ENCODE measurements at regions not wholly inside any gene's neighbourhood (a gene's known extent, or its start where the extent isn't known, plus 50 kb on each side); places are given as distances from the start of the nearest gene placed in this dataset.

DNA sequence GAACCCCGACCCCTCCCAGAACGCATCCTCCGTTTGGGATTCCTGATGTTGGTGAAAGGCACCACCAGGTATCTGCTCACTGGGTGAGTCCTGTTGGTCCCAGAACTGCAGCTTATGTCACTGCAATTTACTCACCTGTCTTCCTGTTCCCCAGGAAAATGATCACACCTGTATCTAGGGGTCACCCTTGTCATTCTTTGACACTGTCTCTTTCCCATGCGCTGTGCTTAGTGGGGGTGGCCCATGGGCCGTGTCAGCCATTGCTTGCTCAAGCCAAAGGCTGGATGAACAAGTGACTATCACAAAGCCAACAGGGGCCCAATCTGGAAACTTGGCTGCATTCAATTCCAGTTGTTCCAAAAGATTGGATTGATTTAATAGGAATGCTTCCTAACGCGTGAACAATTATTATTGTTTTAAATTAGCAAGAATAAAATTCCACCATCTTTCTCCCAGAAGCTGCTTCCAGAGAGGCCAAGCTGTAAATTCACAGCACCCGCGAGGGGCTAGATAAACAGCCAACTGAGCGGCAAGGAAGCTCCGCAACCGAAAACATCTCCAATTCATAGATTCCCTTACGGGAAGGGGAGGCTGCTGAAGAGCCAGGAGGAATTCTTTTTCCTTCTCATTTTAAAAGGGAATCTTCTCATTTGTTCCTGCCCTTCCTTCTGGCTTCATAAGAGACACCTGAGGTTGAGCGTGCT lies 134.8 kb upstream of the ZMIZ1 start:
- no peak for ATAC-seq
- Histone ChIP-seq H3K27me3 (ENCODE audit: insufficient read depth, low read length) (no peaks in the 10 kb centered on the region), H3K9me3 (ENCODE audit: control insufficient read depth in 1 of 2, insufficient read depth in 1 of 2, low read depth in 1 of 2, low read length in 2 of 2) (no peaks in the 10 kb centered on the region), H3K79me2 (ENCODE audit: insufficient read depth, low read length) (no peaks in the 10 kb centered on the region), H3K9ac (ENCODE audit: low read length) (no peak overlapping the region), H2AFZ (ENCODE audit: low read depth, low read length, poor library complexity, severe bottlenecking) (no peak overlapping the region), H3K4me2 (ENCODE audit: low read length) (no peak overlapping the region), H3K9me2 (ENCODE audit: insufficient read depth) (no peaks in the 10 kb centered on the region), H3K4me1 (ENCODE audit: control insufficient read depth in 1 of 2, insufficient read depth in 2 of 2, low read length in 2 of 2) (peaks cover 9 to 51% of the 10 kb centered on the region in 2 experiments), H3K36me3 (ENCODE audit: control insufficient read depth in 1 of 2, insufficient read depth in 2 of 2, low read length in 2 of 2) (no peaks in the 10 kb centered on the region), H4K20me1 (ENCODE audit: insufficient read depth) (no peaks in the 10 kb centered on the region), H3K4me3 (replicated peaks in 1 of 2; ENCODE audit: low read depth in 1 of 2, low read length in 2 of 2) (no peak overlapping the region), H3K27ac (ENCODE audit: low read depth, low read length) (no peak overlapping the region)
- ChIA-PET POLR2A (no interaction called here), CTCF (no interaction called here), RAD21 (ENCODE audit: low non-redundant PET in 1 of 2, low total read pairs in 2 of 2, uncharacterized antibody in 2 of 2, unreplicated experiment in 2 of 2) (no interaction called here)
- TF ChIP-seq RAD21 (IDR thresholded peaks at IDR 0.05; ENCODE audit: low read depth) (peak; percentile 38; the same call in 1 of the 2 replicates), SIN3A (IDR thresholded peaks at IDR 0.05; ENCODE audit: low read depth) (no peak)
- DNase-seq (ENCODE audit: low read depth, low spot score) = no peak
- no TSS peak for BruUV-seq (replicated peaks)
- intact Hi-C loops (cut with micrococcal nuclease) = no loop called here

DNA sequence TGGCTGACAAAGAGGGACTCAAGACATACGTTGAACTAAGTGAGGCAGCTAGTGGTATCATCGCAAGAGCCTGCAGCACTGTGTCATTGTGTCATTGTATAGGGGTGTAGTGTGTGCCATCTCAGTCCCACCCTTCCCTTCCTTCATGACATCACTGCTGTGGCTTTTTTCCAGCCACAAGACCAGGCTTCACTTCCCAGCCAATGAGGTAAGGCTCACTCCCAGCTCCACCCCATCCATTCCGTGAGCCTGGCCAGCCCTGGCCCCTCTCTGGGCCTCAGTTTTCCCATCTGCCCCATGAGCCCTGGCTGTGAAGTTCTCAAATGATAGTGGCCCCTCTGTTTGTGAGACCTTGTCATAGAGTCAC lies 134.3 kb upstream of the ZMIZ1 start:
- no peak overlapping the region for H3K4me2 ChIP-seq (ENCODE audit: low read length)
- H3K4me3 ChIP-seq (replicated peaks in 1 of 2; ENCODE audit: low read depth in 1 of 2, low read length in 2 of 2) = no peak overlapping the region
- no peaks in the 10 kb centered on the region for H3K36me3 ChIP-seq (ENCODE audit: control insufficient read depth in 1 of 2, insufficient read depth in 2 of 2, low read length in 2 of 2)
- peaks cover 9 to 51% of the 10 kb centered on the region in 2 experiments for H3K4me1 ChIP-seq (ENCODE audit: control insufficient read depth in 1 of 2, insufficient read depth in 2 of 2, low read length in 2 of 2)
- TF ChIP-seq POLR2AphosphoS5 (IDR thresholded peaks at IDR 0.05; ENCODE audit: low read depth, low read length) = no peak
- no peak for TF ChIP-seq CBX3 (IDR thresholded peaks at IDR 0.05; ENCODE audit: low read depth)
- TF ChIP-seq CEBPB (IDR thresholded peaks at IDR 0.05; ENCODE audit: low read depth) = no peak
- TF ChIP-seq ZNF274 (IDR thresholded peaks at IDR 0.05; ENCODE audit: low read depth, low read length) = no peak
- TF ChIP-seq, protein P1, sequence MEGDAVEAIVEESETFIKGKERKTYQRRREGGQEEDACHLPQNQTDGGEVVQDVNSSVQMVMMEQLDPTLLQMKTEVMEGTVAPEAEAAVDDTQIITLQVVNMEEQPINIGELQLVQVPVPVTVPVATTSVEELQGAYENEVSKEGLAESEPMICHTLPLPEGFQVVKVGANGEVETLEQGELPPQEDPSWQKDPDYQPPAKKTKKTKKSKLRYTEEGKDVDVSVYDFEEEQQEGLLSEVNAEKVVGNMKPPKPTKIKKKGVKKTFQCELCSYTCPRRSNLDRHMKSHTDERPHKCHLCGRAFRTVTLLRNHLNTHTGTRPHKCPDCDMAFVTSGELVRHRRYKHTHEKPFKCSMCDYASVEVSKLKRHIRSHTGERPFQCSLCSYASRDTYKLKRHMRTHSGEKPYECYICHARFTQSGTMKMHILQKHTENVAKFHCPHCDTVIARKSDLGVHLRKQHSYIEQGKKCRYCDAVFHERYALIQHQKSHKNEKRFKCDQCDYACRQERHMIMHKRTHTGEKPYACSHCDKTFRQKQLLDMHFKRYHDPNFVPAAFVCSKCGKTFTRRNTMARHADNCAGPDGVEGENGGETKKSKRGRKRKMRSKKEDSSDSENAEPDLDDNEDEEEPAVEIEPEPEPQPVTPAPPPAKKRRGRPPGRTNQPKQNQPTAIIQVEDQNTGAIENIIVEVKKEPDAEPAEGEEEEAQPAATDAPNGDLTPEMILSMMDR (IDR thresholded peaks at IDR 0.05 in 2 of 3, conservative IDR thresholded peaks at IDR 0.05 in 1 of 3; ENCODE audit: borderline replicate concordance in 1 of 3, insufficient read depth in 1 of 3, low read depth in 2 of 3, low read length in 2 of 3) = no peak
- TF ChIP-seq EZH2 (IDR thresholded peaks at IDR 0.05) = no peak
- TF ChIP-seq, protein P2, sequence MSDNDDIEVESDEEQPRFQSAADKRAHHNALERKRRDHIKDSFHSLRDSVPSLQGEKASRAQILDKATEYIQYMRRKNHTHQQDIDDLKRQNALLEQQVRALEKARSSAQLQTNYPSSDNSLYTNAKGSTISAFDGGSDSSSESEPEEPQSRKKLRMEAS (IDR thresholded peaks at IDR 0.05) = no peak
- TF ChIP-seq SIN3A (IDR thresholded peaks at IDR 0.05; ENCODE audit: low read depth) = no peak
- TF ChIP-seq EZH2phosphoT487 (IDR thresholded peaks at IDR 0.05; ENCODE audit: borderline replicate concordance) = no peak
- no peak for TF ChIP-seq TCF7L2 (IDR thresholded peaks at IDR 0.05; ENCODE audit: borderline replicate concordance, extremely low read depth, insufficient read depth, insufficient read length)
- TF ChIP-seq FOSL1 (IDR thresholded peaks at IDR 0.05; ENCODE audit: low read depth) = no peak
- no peak for TF ChIP-seq SRF (IDR thresholded peaks at IDR 0.05; ENCODE audit: low read depth)
- TF ChIP-seq POLR2A (IDR thresholded peaks at IDR 0.05; ENCODE audit: borderline replicate concordance, extremely low read depth, insufficient read depth, insufficient read length) = no peak
- TF ChIP-seq JUND (IDR thresholded peaks at IDR 0.05) = no peak
- TF ChIP-seq RAD21 (IDR thresholded peaks at IDR 0.05; ENCODE audit: low read depth) = no peak
- TF ChIP-seq, protein P3, sequence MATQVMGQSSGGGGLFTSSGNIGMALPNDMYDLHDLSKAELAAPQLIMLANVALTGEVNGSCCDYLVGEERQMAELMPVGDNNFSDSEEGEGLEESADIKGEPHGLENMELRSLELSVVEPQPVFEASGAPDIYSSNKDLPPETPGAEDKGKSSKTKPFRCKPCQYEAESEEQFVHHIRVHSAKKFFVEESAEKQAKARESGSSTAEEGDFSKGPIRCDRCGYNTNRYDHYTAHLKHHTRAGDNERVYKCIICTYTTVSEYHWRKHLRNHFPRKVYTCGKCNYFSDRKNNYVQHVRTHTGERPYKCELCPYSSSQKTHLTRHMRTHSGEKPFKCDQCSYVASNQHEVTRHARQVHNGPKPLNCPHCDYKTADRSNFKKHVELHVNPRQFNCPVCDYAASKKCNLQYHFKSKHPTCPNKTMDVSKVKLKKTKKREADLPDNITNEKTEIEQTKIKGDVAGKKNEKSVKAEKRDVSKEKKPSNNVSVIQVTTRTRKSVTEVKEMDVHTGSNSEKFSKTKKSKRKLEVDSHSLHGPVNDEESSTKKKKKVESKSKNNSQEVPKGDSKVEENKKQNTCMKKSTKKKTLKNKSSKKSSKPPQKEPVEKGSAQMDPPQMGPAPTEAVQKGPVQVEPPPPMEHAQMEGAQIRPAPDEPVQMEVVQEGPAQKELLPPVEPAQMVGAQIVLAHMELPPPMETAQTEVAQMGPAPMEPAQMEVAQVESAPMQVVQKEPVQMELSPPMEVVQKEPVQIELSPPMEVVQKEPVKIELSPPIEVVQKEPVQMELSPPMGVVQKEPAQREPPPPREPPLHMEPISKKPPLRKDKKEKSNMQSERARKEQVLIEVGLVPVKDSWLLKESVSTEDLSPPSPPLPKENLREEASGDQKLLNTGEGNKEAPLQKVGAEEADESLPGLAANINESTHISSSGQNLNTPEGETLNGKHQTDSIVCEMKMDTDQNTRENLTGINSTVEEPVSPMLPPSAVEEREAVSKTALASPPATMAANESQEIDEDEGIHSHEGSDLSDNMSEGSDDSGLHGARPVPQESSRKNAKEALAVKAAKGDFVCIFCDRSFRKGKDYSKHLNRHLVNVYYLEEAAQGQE (IDR thresholded peaks at IDR 0.05; ENCODE audit: low read depth) = no peak
- intact Hi-C loops (cut with micrococcal nuclease) = no loop called here
- H3K27ac ChIP-seq (ENCODE audit: low read depth, low read length) = no peak overlapping the region
- ChIA-PET POLR2A (no interaction called here), RAD21 (ENCODE audit: low non-redundant PET in 1 of 2, low total read pairs in 2 of 2, uncharacterized antibody in 2 of 2, unreplicated experiment in 2 of 2) (no interaction called here), CTCF (no interaction called here)
- no peaks in the 10 kb centered on the region for H3K9me3 ChIP-seq (ENCODE audit: control insufficient read depth in 1 of 2, insufficient read depth in 1 of 2, low read depth in 1 of 2, low read length in 2 of 2)
- ATAC-seq = 0 out of 2 replicates have a peak, but pooled peaks have one; percentile 33
- H3K27me3 ChIP-seq (ENCODE audit: insufficient read depth, low read length) = no peaks in the 10 kb centered on the region
- no TSS peak for BruUV-seq (replicated peaks)
- no peak overlapping the region for H3K9ac ChIP-seq (ENCODE audit: low read length)
- no peak overlapping the region for H2AFZ ChIP-seq (ENCODE audit: low read depth, low read length, poor library complexity, severe bottlenecking)
- DNase-seq (ENCODE audit: low read depth, low spot score) = no peak
- no peaks in the 10 kb centered on the region for H4K20me1 ChIP-seq (ENCODE audit: insufficient read depth)
- H3K9me2 ChIP-seq (ENCODE audit: insufficient read depth) = no peaks in the 10 kb centered on the region
- no peaks in the 10 kb centered on the region for H3K79me2 ChIP-seq (ENCODE audit: insufficient read depth, low read length)

Measured in HCT116 (cell line).